KBM-7 (cell line): ENCODE measurements at regions not wholly inside any gene's neighbourhood (a gene's known extent, or its start where the extent isn't known, plus 50 kb on each side); places are given as distances from the start of the nearest gene placed in this dataset.
"Not testable (repeated sequence)": the region's sequence is repeated elsewhere in the genome, so short reads cannot be mapped to it uniquely, and the experiment has no call there.

Experiments
- DNase-seq: peaks from one replicate; pipeline ENCODE4 v3.0.0-alpha.2; 2015
- in situ Hi-C: fragments of 300-500 bp; cut with MboI; formaldehyde crosslinking; loops from 2 replicates; pipeline ENCODE4 v1.14.3; 2020; ENCODE audit warnings: low sequenced_read_pairs, low pct_unique_long_range_greater_than_20kb, mixed read lengths

GRCh38 chr11:134508219-134508990 lies 96.4 kb upstream of the B3GAT1 start:
- no peak for DNase-seq
- in situ Hi-C loops, result no loop called here

- no peak for DNase-seq
- in situ Hi-C loops, result no loop called here
Measured at GRCh38 chr11:134506046-134506445, 94.0 kb upstream of the B3GAT1 start.

- in situ Hi-C loops, result no loop called here
- DNase-seq, result no peak
Measured at GRCh38 chr11:134505125-134505524, 93.1 kb upstream of the B3GAT1 start.

GRCh38 chr11:134504146-134504905 lies 92.3 kb upstream of the B3GAT1 start:
- DNase-seq, result no peak
- in situ Hi-C loops, result no loop called here

- no peak for DNase-seq
- in situ Hi-C loops, result no loop called here
Measured at GRCh38 chr11:134503596-134503995, 91.6 kb upstream of the B3GAT1 start.

- in situ Hi-C loops, result no loop called here
- DNase-seq, result no peak
Measured at GRCh38 chr11:134503100-134503499, 91.1 kb upstream of the B3GAT1 start.

DNA sequence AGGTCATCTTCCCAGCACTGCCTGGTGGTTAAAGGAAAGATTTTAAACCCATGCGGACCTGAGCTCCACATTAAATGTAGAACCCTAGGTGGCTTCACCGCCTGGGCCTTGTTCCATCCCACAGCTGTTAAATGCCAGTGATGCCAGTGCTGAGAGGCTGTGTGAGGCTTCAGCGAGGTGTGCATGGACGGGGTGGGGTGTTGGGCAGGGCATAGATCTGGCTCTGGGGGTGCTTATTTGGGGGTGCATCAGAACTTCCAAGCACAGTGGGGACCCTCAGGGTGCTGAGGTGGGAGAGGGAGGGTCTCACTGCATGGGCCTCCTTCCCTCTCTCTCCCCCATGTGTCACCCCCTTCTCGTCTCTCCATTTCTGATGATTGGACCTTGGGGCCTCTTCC lies 90.1 kb upstream of the B3GAT1 start:
- in situ Hi-C loops, result no loop called here
- DNase-seq, result no peak

- DNase-seq, result no peak
- in situ Hi-C loops, result no loop called here
Measured at GRCh38 chr11:134501406-134502152, 89.5 kb upstream of the B3GAT1 start.

DNA sequence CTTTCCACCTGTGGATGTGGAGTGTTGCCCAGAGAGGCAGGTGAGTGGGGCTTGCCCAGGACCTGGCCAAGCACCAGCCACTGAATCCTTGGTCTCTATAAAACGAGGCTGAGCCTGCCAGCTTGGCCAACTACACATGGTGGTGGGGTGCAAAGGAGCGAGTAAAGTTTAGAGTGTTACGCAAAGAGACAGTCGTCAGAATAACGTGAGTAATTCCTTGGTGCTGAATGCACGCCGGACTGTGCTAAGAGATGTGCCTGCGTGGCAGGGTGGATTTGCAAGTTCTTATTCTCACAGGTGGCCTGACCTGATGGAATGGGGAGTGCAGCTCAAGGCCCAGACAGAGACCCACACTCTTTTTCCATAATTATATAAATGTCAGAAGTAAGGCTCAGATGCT lies 88.6 kb upstream of the B3GAT1 start:
- DNase-seq, result no peak
- in situ Hi-C loops, result no loop called here

DNA sequence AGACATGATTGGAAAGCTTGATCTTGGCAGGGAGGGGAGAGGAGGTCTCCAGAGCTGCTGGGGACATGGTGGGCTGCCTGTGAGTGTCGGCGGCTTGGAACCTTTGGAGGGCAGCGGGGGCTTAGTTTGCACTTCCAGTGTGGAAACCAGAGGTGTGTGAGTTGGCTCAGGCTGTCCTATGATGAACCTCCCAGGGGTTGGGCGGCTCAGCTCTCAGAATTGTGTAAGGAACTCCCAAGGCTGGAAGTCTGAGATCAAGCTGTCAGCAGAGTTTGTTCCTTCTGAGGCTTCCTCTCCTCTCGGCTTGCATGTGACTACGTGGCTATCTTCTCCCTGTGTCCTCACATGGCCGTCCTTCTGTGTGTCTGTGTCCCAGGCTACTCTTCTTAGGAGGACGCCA lies 87.9 kb upstream of the B3GAT1 start:
- in situ Hi-C loops, result no loop called here
- no peak for DNase-seq

- in situ Hi-C loops, result no loop called here
- no peak for DNase-seq
Measured at GRCh38 chr11:134498326-134499139, 86.5 kb upstream of the B3GAT1 start.

- in situ Hi-C loops, result no loop called here
- DNase-seq, result no peak
Measured at GRCh38 chr11:134497586-134497985, 85.5 kb upstream of the B3GAT1 start.

DNA sequence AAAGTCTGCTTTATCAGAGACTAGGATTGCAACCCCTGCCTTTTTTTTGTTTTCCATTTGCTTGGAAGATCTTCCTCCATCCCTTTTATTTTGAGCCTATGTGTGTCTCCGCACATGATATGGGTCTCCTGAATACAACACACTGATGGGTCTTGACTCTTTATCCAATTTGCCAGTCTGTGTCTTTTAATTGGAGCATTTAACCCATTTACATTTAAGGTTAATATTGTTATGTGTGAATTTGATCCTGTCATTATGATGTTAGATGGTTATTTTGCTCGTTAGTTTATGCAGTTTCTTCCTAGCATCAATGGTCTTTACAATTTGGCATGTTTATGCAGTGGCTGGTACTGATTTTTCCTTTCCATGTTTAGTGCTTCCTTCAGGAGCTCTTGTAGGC lies 84.0 kb upstream of the B3GAT1 start:
- DNase-seq, in situ Hi-C loops: not testable (repeated sequence)

DNA sequence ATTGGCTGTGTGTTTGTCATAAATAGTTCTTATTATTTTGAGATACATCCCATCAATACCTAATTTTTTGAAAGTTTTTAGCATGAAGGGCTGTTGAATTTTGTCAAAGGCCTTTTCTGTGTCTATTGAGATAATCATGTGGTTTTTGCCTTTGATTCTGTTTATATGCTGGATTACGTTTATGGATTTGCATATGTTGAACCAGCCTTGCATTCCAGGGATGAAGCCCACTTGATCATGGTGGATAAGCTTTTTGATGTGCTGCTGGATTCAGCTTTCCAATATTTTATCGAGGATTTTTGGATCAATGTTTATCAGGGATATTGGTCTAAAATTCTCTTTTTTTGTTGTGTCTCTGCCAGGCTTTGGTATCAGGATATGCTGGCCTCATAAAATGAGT lies 82.4 kb upstream of the B3GAT1 start:
- DNase-seq, in situ Hi-C loops: not testable (repeated sequence)

DNA sequence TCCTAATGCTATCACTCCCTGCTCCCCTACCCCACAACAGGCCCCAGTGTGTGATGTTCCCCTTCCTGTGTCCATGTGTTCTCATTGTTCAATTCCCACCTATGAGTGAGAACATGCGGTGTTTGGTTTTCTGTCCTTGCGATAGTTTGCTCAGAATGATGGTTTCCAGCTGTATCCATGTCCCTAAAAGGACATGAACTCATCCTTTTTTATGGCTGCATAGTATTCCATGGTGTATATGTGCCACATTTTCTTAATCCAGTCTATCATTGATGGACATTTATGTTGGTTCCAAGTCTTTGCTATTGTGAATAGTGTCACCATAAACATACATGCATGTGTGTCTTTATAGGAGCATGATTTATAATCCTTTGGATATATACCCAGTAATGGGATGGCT lies 80.4 kb upstream of the B3GAT1 start:
- DNase-seq, in situ Hi-C loops: not testable (repeated sequence)

- DNase-seq, result no peak
- in situ Hi-C loops, result no loop called here
Measured at GRCh38 chr11:134489728-134490127, 77.7 kb upstream of the B3GAT1 start.

GRCh38 chr11:134488913-134489312 lies 76.9 kb upstream of the B3GAT1 start:
- in situ Hi-C loops, result no loop called here
- DNase-seq, result no peak

GRCh38 chr11:134488512-134488911 lies 76.5 kb upstream of the B3GAT1 start:
- DNase-seq, result no peak
- in situ Hi-C loops, result no loop called here

DNA sequence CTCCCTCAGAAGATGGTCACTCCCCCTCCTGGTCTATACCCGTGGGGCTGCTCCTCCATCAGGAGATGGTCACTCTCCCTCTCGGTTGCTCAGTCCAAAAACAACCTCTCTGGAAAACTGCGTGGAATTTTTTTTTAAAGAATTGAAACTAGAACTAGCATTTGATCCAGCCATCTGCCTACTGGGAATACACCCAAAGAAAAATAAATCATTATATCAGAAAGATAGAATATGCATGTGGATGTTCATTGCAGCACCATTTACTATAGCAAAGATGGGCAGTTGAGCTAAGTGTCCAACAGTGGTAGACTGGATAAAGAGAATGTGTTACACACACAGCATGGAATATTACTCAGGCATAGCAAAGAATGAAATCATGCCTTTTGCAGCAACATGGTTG lies 75.7 kb upstream of the B3GAT1 start:
- DNase-seq, result no peak
- in situ Hi-C loops, result no loop called here
